Fibroblast of the aortic adventitia (primary cell): ENCODE measurements at regions not wholly inside any gene's neighbourhood (a gene's known extent, or its start where the extent isn't known, plus 50 kb on each side); places are given as distances from the start of the nearest gene placed in this dataset.

Source experiments
- DNase-seq: peaks from one replicate; pipeline ENCODE4 v3.0.0-alpha.2; 2010; ENCODE audit warnings: low read depth
- H3K4me3 ChIP-seq: 2 replicates; pipeline ENCODE4 v1.5.1; 2011; ENCODE audit warnings: low read depth, mild to moderate bottlenecking, control low read depth, low read length, moderate library complexity
- TF ChIP-seq, protein P1 (sequence below): IDR thresholded peaks from 2 replicates; pipeline ENCODE4 v1.5.1; 2011; ENCODE audit warnings: mild to moderate bottlenecking, low read length, control low read depth, inconsistent platforms; ENCODE audit not compliant: insufficient read depth

DNA sequence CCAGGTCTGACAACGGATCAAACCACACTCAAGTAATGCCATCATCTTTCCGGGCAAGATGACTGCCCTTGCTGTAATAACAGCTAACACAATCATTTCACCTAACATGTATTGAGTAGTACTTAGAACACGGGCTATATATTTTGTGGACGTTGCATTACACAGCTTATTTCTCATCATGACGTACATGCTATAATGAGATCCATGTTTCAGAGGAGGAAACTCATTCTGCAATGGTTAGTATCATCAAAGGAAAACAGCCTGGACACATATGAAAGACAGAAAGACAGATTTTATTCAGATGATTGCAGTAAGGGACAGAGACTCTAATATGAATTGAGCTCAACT lies 446.7 kb downstream of the HS3ST3B1 start:
- peak; percentile 39 for DNase-seq
- TF ChIP-seq, protein P1, sequence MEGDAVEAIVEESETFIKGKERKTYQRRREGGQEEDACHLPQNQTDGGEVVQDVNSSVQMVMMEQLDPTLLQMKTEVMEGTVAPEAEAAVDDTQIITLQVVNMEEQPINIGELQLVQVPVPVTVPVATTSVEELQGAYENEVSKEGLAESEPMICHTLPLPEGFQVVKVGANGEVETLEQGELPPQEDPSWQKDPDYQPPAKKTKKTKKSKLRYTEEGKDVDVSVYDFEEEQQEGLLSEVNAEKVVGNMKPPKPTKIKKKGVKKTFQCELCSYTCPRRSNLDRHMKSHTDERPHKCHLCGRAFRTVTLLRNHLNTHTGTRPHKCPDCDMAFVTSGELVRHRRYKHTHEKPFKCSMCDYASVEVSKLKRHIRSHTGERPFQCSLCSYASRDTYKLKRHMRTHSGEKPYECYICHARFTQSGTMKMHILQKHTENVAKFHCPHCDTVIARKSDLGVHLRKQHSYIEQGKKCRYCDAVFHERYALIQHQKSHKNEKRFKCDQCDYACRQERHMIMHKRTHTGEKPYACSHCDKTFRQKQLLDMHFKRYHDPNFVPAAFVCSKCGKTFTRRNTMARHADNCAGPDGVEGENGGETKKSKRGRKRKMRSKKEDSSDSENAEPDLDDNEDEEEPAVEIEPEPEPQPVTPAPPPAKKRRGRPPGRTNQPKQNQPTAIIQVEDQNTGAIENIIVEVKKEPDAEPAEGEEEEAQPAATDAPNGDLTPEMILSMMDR = no peak

DNA sequence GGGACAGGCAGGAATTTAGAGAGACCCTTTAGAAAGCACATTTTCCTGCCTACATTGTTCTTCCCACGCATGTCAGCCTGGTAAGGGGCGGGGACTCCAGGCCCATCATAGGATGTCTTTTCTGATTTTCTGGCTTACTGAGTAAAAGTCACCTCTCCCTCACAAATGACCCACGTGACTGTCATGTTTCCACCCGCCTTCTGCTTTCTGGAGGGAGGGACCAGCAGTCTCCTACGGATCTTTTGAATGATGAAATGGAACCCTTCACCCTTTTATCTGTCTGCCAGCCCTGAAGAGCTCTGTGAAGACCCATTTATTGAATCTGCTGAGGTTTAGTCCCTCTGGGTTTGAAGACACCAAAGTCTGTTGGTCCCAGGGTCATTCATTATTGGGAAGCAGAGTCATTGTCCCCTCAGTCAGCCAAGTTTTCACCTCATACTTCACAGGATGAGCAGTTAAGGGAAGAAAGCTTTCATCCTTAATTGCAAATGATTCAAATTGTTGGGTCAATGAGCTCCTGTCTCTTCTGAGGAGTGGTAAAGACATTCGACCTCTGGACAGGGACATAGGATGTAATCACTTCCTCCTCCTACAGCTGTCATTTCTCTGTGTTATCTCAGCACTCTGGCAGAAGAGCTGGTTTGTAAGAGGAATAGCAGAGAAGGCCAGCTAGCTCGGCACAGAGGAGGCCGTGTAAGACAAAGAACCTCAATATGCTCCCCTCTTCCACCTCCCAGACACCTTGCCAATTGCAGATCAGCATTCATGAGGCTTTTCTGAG lies 446.1 kb downstream of the HS3ST3B1 start:
- DNase-seq = no peak
- H3K4me3 ChIP-seq = no peak overlapping the region
- TF ChIP-seq, protein P1 = no peak

More for the DNA sequence above, 446.7 kb downstream of the HS3ST3B1 start:
- H3K4me3 ChIP-seq = no peak overlapping the region

DNA sequence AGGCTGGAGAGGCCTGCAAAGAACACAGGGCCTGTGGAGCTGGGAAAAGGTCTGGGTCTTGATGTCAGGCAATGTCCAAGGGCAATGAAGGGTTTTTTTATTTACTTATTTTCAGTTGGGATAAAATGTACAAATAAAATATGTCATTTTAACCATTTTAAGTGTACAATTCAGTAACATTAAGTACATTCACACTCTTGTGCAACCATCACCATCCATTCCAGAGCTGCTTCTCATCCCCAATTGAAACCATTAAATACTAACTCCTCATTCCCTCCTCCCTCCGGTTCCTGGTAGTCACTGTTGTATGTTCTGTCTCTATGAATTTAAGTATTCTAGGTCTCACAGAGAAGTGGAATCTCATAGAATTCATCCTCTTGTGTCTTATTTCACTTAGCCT lies 444.7 kb downstream of the HS3ST3B1 start:
- H3K4me3 ChIP-seq = no peak overlapping the region
- TF ChIP-seq, protein P1 = no peak
- peak; percentile 19 for DNase-seq

DNA sequence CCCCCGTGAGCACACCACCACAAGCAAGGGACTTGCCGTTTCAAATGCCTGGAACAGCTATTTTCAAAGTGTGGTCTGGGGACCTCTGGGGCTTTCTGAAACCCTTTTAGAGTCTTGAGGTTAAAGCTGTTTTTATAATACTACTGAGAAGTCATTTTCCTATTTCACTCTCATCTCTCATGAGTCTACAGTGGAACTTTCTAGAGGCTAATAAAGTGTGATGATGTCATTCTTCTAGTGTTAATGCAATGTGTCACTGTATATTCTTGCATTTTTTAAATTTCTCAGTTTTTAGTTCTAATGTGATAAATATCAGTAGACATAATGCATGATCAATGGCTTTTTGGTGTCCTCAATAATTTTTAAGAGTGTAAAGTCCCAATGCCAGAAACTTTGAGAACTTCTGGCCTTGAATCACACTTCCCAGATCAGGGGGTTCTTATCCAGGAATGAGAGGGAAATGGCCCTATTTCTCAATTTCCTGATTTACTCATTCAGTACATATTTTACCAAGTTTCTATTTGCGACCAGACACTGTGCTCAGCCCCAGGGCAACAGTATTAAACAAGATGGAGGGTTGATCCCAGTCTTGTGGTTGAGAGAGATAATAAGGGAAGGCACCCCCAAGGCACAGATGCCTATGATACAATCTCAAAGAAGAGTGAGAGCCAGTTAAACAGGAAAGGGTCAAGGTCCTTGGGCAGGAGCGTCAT lies 444.0 kb downstream of the HS3ST3B1 start:
- H3K4me3 ChIP-seq = no peak overlapping the region
- peak; percentile 41 for DNase-seq
- TF ChIP-seq, protein P1 = no peak

DNA sequence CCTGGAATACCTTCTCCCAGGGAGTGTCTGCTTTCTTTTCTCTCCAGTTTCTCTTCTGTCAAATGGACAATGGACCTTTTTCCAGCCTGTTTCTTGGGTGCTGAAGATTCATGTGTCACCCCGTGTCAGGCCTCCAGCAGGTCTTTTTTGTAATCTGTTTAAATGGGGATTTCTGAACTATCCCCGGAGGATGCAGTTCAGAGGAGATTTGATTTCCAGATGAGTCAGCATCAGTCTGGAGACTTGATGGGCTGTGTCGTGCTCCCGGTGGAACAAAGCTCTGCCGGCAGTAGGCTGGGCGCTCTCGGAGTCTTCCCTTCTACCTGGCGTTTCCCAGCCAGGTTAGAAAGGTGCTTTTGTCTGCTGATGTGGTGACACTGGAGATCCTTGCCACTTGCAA lies 440.6 kb downstream of the HS3ST3B1 start:
- TF ChIP-seq, protein P1 = no peak
- peak; percentile 6 for DNase-seq
- no peak overlapping the region for H3K4me3 ChIP-seq

DNA sequence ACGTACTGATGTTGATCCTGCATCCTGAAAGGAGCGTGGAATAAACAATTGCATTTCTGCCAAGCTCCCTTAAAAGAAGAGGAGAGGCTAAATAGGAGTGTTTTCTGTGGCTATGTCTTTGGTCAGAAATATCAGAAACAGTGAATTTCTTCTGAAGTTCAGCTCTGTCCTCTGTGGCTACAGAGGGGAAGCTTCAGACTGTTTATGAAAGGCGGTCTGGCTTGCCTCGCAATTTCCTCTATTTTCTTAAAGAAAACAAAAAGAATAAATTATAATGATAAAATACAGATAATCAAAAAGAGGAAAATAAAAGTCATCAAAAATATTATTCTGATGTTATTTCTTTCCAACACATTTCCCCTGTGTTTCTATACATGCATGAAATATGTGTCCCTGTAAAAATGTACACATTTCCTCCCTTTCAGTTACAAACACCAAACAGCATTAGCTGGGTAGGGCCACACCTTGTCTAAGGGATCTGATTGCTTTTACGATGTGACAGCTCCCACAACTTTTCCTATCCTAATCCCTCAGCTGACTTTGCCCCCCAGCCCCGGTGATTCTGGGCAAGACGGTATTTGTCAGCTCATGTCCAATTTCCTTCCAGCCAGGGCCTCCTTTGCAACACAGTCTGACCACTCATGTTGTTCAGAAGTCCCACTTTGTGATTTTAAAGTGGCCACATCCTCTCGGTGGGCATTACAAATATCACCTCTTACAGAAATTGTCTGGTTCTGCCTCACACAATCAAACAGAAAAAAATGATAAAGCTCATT lies 439.0 kb downstream of the HS3ST3B1 start:
- no peak for DNase-seq
- no peak overlapping the region for H3K4me3 ChIP-seq
- TF ChIP-seq, protein P1 = no peak
